Thymus (tissue), 11 donors: ENCODE measurements at regions not wholly inside any gene's neighbourhood (a gene's known extent, or its start where the extent isn't known, plus 50 kb on each side); places are given as distances from the start of the nearest gene placed in this dataset.

Source experiments
- DNase-seq, 9 donors: peaks; one replicate each; pipeline ENCODE4 v3.0.0-alpha.2; 2013; ENCODE audit warnings: low spot score in 9 of 9, low read depth in 6 of 9, missing footprints in 1 of 9
- H3K27ac ChIP-seq, 2 donors: one replicate each; pipeline ENCODE4 v1.5.1; 2013; ENCODE audit warnings: control low read depth in 1 of 2, low read depth in 1 of 2, low read length in 1 of 2, mild to moderate bottlenecking in 1 of 2, moderate library complexity in 1 of 2
- H3K27me3 ChIP-seq, 2 donors: one replicate each; pipeline ENCODE4 v1.5.1; 2013; ENCODE audit warnings: low read length in 1 of 2; ENCODE audit not compliant: control insufficient read depth in 2 of 2, insufficient read depth in 1 of 2
- H3K36me3 ChIP-seq, 2 donors: one replicate each; pipeline ENCODE4 v1.5.1; 2013; ENCODE audit warnings: low read length in 1 of 2, mild to moderate bottlenecking in 1 of 2, moderate library complexity in 1 of 2; ENCODE audit not compliant: control insufficient read depth in 2 of 2, insufficient read depth in 2 of 2
- H3K4me1 ChIP-seq, 2 donors: one replicate each; pipeline ENCODE4 v1.5.1; 2013; ENCODE audit warnings: low read length in 2 of 2; ENCODE audit not compliant: control insufficient read depth in 2 of 2, insufficient read depth in 2 of 2
- H3K4me3 ChIP-seq, 2 donors: one replicate each; pipeline ENCODE4 v1.5.1; 2013; ENCODE audit warnings: low read length in 2 of 2, control low read depth in 1 of 2, mild to moderate bottlenecking in 1 of 2
- H3K9me3 ChIP-seq, 2 donors: one replicate each; pipeline ENCODE4 v1.5.1; 2013; ENCODE audit warnings: low read length in 1 of 2, mild to moderate bottlenecking in 1 of 2; ENCODE audit not compliant: control insufficient read depth in 2 of 2, insufficient read depth in 1 of 2
- WGBS: extraction: QIAGEN DNeasy Blood & Tissue Kit; methylation state at CpG from one replicate; pipeline ENCODE4 v1.1.7; 2013; 5-methylcytosine and 5-hydroxymethylcytosine counted together
- donor health status: healthy.

- Histone ChIP-seq H3K36me3 (no peaks in the 10 kb centered on the region), H3K27me3 (no peaks in the 10 kb centered on the region), H3K27ac (no peak overlapping the region), H3K4me1 (no peaks in the 10 kb centered on the region), H3K9me3 (no peaks in the 10 kb centered on the region), H3K4me3 (no peak overlapping the region)
- WGBS: 77% methylated on average over 2 of the region's 2 CpGs
- DNase-seq: no peak
These were observed 739.8 kb upstream of the PTPRD start for GRCh38 chr9:11352612-11353011.

GRCh38 chr9:11356067-11356466, 743.3 kb upstream of the PTPRD start:
- H3K9me3 ChIP-seq: no peaks in the 10 kb centered on the region

GRCh38 chr9:11366585-11367129, 753.9 kb upstream of the PTPRD start:
- H3K36me3 ChIP-seq: no peaks in the 10 kb centered on the region
- no peaks in the 10 kb centered on the region for H3K4me1 ChIP-seq
- no peak overlapping the region for H3K4me3 ChIP-seq
- no peak overlapping the region for H3K27ac ChIP-seq
- no peaks in the 10 kb centered on the region for H3K9me3 ChIP-seq
- 84% methylated on average over 14 of the region's 14 CpGs for WGBS
- no peaks in the 10 kb centered on the region for H3K27me3 ChIP-seq
- no peak for DNase-seq

More at GRCh38 chr9:11356067-11356466, 743.3 kb upstream of the PTPRD start:
- Histone ChIP-seq H3K4me3 (no peak overlapping the region), H3K27me3 (no peaks in the 10 kb centered on the region), H3K36me3 (no peaks in the 10 kb centered on the region), H3K4me1 (no peaks in the 10 kb centered on the region), H3K27ac (no peak overlapping the region)
- no peak for DNase-seq

- Histone ChIP-seq H3K9me3 (no peaks in the 10 kb centered on the region), H3K4me1 (no peaks in the 10 kb centered on the region), H3K27ac (no peak overlapping the region), H3K36me3 (no peaks in the 10 kb centered on the region), H3K4me3 (no peak overlapping the region), H3K27me3 (no peaks in the 10 kb centered on the region)
- no peak for DNase-seq
- WGBS: 91% methylated on average over 7 of the region's 7 CpGs
These were observed 762.1 kb upstream of the PTPRD start for GRCh38 chr9:11374926-11375325.

GRCh38 chr9:11402621-11403020, 789.8 kb upstream of the PTPRD start:
- H3K27ac ChIP-seq: no peak overlapping the region
- no peak overlapping the region for H3K4me3 ChIP-seq
- no peaks in the 10 kb centered on the region for H3K36me3 ChIP-seq
- DNase-seq: no peak
- H3K9me3 ChIP-seq: no peaks in the 10 kb centered on the region
- no peaks in the 10 kb centered on the region for H3K27me3 ChIP-seq
- no peaks in the 10 kb centered on the region for H3K4me1 ChIP-seq

GRCh38 chr9:11414241-11414640, 801.4 kb upstream of the PTPRD start:
- peaks cover 0 to 14% of the 10 kb centered on the region in 2 donors for H3K9me3 ChIP-seq
- H3K27me3 ChIP-seq: no peaks in the 10 kb centered on the region
- 90% methylated on average over 4 of the region's 4 CpGs for whole genome bisulfite sequencing
- DNase-seq: no peak
- H3K27ac ChIP-seq: no peak overlapping the region
- no peak overlapping the region for H3K4me3 ChIP-seq
- no peaks in the 10 kb centered on the region for H3K4me1 ChIP-seq
- H3K36me3 ChIP-seq: no peaks in the 10 kb centered on the region

- Histone ChIP-seq H3K27me3 (no peaks in the 10 kb centered on the region), H3K36me3 (no peaks in the 10 kb centered on the region), H3K4me1 (no peaks in the 10 kb centered on the region), H3K27ac (no peak overlapping the region), H3K9me3 (peaks cover 0 to 14% of the 10 kb centered on the region in 2 donors), H3K4me3 (no peak overlapping the region)
- DNase-seq: no peak
- 88% methylated on average over 2 of the region's 2 CpGs for WGBS
These were observed 805.0 kb upstream of the PTPRD start for GRCh38 chr9:11417782-11418181.

- Histone ChIP-seq H3K4me1 (no peaks in the 10 kb centered on the region), H3K27ac (no peak overlapping the region), H3K4me3 (no peak overlapping the region), H3K36me3 (no peaks in the 10 kb centered on the region), H3K27me3 (no peaks in the 10 kb centered on the region), H3K9me3 (no peaks in the 10 kb centered on the region)
- no peak for DNase-seq
- 91% methylated on average over 3 of the region's 3 CpGs for WGBS
These were observed 818.7 kb upstream of the PTPRD start for GRCh38 chr9:11431490-11431889.

GRCh38 chr9:11432361-11432760, 819.6 kb upstream of the PTPRD start:
- Histone ChIP-seq H3K27ac (no peak overlapping the region), H3K36me3 (no peaks in the 10 kb centered on the region), H3K9me3 (no peaks in the 10 kb centered on the region), H3K4me1 (no peaks in the 10 kb centered on the region), H3K4me3 (no peak overlapping the region), H3K27me3 (no peaks in the 10 kb centered on the region)
- 93% methylated on average over 1 of the region's 1 CpG for WGBS
- DNase-seq: no peak

- Histone ChIP-seq H3K4me3 (no peak overlapping the region), H3K9me3 (peaks cover 0 to 5% of the 10 kb centered on the region in 2 donors), H3K27ac (no peak overlapping the region), H3K27me3 (no peaks in the 10 kb centered on the region), H3K36me3 (no peaks in the 10 kb centered on the region), H3K4me1 (no peaks in the 10 kb centered on the region)
- no peak for DNase-seq
These were observed 830.8 kb upstream of the PTPRD start for GRCh38 chr9:11443631-11444030.
